CD4-positive, alpha-beta T cell (primary cell): ENCODE measurements at regions not wholly inside any gene's neighbourhood (a gene's known extent, or its start where the extent isn't known, plus 50 kb on each side); places are given as distances from the start of the nearest gene placed in this dataset.

ENCODE experiments used
- ATAC-seq: fragments of 200-7000 bp; cut with Tn5 transposase; one replicate; pipeline ENCODE4 v1.10.0; 2022; ENCODE audit warnings: mild to moderate bottlenecking; ENCODE audit not compliant: poor library complexity
- CTCF ChIA-PET: fragments of 350-600 bp; sonication (Branson Sonifier 250); formaldehyde crosslinking; loops from one replicate; lab custom pipeline; 2021; ENCODE audit warnings: antibody characterized with exemption, inconsistent platforms; lab: Charles Lee
- POLR2A ChIA-PET: fragments of 350-600 bp; sonication (Branson Sonifier 250); formaldehyde crosslinking; loops from one replicate; lab custom pipeline; 2021; ENCODE audit warnings: antibody characterized with exemption, inconsistent platforms; lab: Charles Lee
- DNase-seq, 14 experiments: peaks; one replicate each; pipeline ENCODE4 v3.0.0-alpha.2; 2013 to 2020; ENCODE audit warnings: mixed read lengths in 2 of 14
- H3K27ac ChIP-seq, 2 donors: one replicate each; pipeline versions ENCODE4 v1.5.1 to v1.7.0; 2013; ENCODE audit warnings: low read length in 2 of 2, low read depth in 1 of 2, mild to moderate bottlenecking in 1 of 2
- H3K27me3 ChIP-seq, 2 experiments: 1 replicate in 1 of 2; 2 replicates in 1 of 2; pipeline versions ENCODE4 v1.6.1 to v1.7.0; 2013; ENCODE audit warnings: low read length in 2 of 2, control low read depth in 1 of 2, mild to moderate bottlenecking in 1 of 2, moderate library complexity in 1 of 2; ENCODE audit not compliant: insufficient read depth in 2 of 2, control insufficient read depth in 1 of 2
- H3K36me3 ChIP-seq: one replicate; pipeline ENCODE4 v1.6.1; 2013; ENCODE audit warnings: low read length, control low read depth; ENCODE audit not compliant: insufficient read depth
- H3K4me1 ChIP-seq: one replicate; pipeline ENCODE4 v1.6.1; 2013; ENCODE audit warnings: low read length, control low read depth; ENCODE audit not compliant: insufficient read depth
- H3K4me3 ChIP-seq: one replicate; pipeline ENCODE4 v1.5.1; 2013; ENCODE audit warnings: mild to moderate bottlenecking, low read length, moderate library complexity
- H3K9me3 ChIP-seq, 2 experiments: 1 replicate in 1 of 2; 2 replicates in 1 of 2; pipeline versions ENCODE4 v1.6.1 to v1.7.0; 2013; ENCODE audit warnings: low read length in 2 of 2, mild to moderate bottlenecking in 2 of 2, control low read depth in 1 of 2, moderate library complexity in 1 of 2; ENCODE audit not compliant: control insufficient read depth in 1 of 2, insufficient read depth in 1 of 2
- H3K27ac Mint-ChIP-seq: one replicate; pipeline ENCODE4 v1.8.0; 2020; ENCODE audit warnings: mixed read lengths
- H3K27me3 Mint-ChIP-seq: one replicate; pipeline ENCODE4 v1.8.0; 2021; ENCODE audit warnings: mixed read lengths
- H3K36me3 Mint-ChIP-seq: one replicate; pipeline ENCODE4 v1.8.0; 2021; ENCODE audit warnings: low read depth, mixed read lengths
- H3K4me1 Mint-ChIP-seq: one replicate; pipeline ENCODE4 v1.8.0; 2021; ENCODE audit warnings: low read depth, mixed read lengths
- H3K4me3 Mint-ChIP-seq: one replicate; pipeline ENCODE4 v1.8.0; 2020; ENCODE audit warnings: mild to moderate bottlenecking, mixed read lengths
- H3K9me3 Mint-ChIP-seq: one replicate; pipeline ENCODE4 v1.8.0; 2020; ENCODE audit warnings: mixed read lengths
- intact Hi-C, 2 experiments: fragments of 100-400 bp; cut with DNase I in 1 of 2; cut with micrococcal nuclease in 1 of 2; formaldehyde crosslinking; loops; one replicate each; pipeline versions ENCODE4 v1.15.1 to v1.9.0; 2023 to 2025; cut with DNase I, micrococcal nuclease
- TF ChIP-seq, protein P1 (sequence below): fragments of 200-600 bp; IDR thresholded peaks from one replicate; pipeline ENCODE4 v1.8.0; 2022; ENCODE audit warnings: antibody characterized with exemption, mild to moderate bottlenecking

DNA sequence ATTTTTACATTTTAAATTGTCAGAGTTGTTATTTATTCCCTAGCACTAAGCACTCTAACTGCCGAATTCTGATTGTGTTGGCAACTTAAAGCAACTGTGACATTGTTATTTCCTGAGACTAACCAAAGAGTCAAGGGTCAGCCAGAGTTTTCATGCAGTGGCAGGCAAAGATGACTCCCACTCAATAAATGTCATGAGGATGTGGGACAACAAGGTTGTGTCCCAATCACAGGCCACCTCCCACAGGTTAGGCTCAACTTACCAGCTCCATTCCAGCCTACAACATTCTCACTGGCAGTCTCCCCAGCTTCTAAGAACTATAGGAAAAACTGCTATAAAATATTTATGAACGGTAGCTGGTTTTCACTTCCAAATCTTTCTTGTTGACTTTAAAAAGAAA, 80.1 kb downstream of the RSL24D1 start:
- Mint-ChIP-seq H3K4me1 (no peaks in the 10 kb centered on the region), H3K27me3 (no peaks in the 10 kb centered on the region), H3K9me3 (no peaks in the 10 kb centered on the region), H3K36me3 (no peaks in the 10 kb centered on the region), H3K4me3 (no peak overlapping the region), H3K27ac (no peak overlapping the region)
- ChIA-PET CTCF (no interaction called here), POLR2A (no interaction called here)
- TF ChIP-seq, protein P1, sequence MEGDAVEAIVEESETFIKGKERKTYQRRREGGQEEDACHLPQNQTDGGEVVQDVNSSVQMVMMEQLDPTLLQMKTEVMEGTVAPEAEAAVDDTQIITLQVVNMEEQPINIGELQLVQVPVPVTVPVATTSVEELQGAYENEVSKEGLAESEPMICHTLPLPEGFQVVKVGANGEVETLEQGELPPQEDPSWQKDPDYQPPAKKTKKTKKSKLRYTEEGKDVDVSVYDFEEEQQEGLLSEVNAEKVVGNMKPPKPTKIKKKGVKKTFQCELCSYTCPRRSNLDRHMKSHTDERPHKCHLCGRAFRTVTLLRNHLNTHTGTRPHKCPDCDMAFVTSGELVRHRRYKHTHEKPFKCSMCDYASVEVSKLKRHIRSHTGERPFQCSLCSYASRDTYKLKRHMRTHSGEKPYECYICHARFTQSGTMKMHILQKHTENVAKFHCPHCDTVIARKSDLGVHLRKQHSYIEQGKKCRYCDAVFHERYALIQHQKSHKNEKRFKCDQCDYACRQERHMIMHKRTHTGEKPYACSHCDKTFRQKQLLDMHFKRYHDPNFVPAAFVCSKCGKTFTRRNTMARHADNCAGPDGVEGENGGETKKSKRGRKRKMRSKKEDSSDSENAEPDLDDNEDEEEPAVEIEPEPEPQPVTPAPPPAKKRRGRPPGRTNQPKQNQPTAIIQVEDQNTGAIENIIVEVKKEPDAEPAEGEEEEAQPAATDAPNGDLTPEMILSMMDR, result no peak
- Histone ChIP-seq H3K9me3 (no peaks in the 10 kb centered on the region), H3K4me3 (no peak overlapping the region), H3K27me3 (peaks cover 0 to 2% of the 10 kb centered on the region in 2 experiments), H3K27ac (no peak overlapping the region), H3K36me3 (no peaks in the 10 kb centered on the region), H3K4me1 (no peaks in the 10 kb centered on the region)
- intact Hi-C loops, result no loop called here
- no peak for DNase-seq
- no peak for ATAC-seq

DNA sequence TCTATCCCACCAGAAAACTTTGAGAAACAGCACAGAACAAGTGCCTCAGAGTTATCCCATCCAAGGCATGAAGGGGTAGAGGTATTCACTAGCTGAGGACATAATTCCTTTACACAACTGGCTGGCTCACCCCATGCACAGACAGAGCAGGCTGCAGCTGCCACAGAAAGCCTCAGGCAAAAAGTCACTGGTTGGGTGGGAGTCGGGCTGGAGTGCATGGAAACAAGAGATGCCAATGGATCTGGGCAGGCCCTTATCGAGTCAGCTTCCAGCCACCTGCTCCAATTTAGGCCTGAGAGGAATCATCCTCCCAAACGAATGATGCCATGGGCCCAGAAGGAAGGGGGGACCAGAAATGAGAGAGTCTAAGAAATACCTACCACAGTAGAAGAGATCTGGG, 83.0 kb downstream of the RSL24D1 start:
- Histone ChIP-seq H3K9me3 (no peaks in the 10 kb centered on the region), H3K36me3 (no peaks in the 10 kb centered on the region), H3K4me1 (no peaks in the 10 kb centered on the region), H3K4me3 (no peak overlapping the region), H3K27me3 (peaks cover 0 to 2% of the 10 kb centered on the region in 2 experiments), H3K27ac (no peak overlapping the region)
- Mint-ChIP-seq H3K4me3 (no peak overlapping the region), H3K36me3 (no peaks in the 10 kb centered on the region), H3K27ac (no peak overlapping the region), H3K9me3 (no peaks in the 10 kb centered on the region), H3K27me3 (peaks cover 6% of the 10 kb centered on the region), H3K4me1 (no peaks in the 10 kb centered on the region)
- TF ChIP-seq, protein P1, result no peak
- CTCF ChIA-PET, result no interaction called here
- POLR2A ChIA-PET, result no interaction called here
- intact Hi-C loops, result no loop called here
- ATAC-seq (no peak), DNase-seq (no peak)

DNA sequence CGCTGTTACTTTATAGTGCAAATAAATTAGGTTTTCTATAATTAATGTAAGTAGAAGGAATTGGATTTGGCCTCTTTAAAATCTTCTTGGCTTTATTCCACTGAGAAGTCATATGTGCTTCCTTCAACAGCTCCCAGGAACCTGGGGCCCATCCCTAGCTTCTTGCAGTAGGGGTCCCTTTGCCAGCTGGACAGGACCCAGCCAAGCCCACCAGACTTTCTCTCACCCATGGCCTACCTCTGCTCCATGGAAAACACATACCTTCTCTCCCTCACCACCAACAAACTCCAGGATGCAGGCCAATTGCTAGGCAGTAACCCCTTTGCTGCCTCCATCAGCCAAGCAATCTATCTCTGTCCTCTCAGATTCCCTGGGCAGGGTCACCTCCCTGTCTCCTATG, 84.0 kb downstream of the RSL24D1 start:
- no peaks in the 10 kb centered on the region for H3K4me1 ChIP-seq
- no peak overlapping the region for H3K27ac Mint-ChIP-seq
- H3K9me3 ChIP-seq, result no peaks in the 10 kb centered on the region
- no peaks in the 10 kb centered on the region for H3K36me3 ChIP-seq
- no peaks in the 10 kb centered on the region for H3K9me3 Mint-ChIP-seq
- no peak for ATAC-seq
- ChIA-PET CTCF (no interaction called here), POLR2A (no interaction called here)
- TF ChIP-seq, protein P1, result no peak
- DNase-seq, result no peak
- no peaks in the 10 kb centered on the region for H3K4me1 Mint-ChIP-seq
- intact Hi-C loops, result no loop called here
- H3K4me3 ChIP-seq, result no peak overlapping the region
- H3K4me3 Mint-ChIP-seq, result no peak overlapping the region
- peaks cover 0 to 2% of the 10 kb centered on the region in 2 experiments for H3K27me3 ChIP-seq
- no peak overlapping the region for H3K27ac ChIP-seq
- H3K27me3 Mint-ChIP-seq, result peaks cover 6% of the 10 kb centered on the region
- no peaks in the 10 kb centered on the region for H3K36me3 Mint-ChIP-seq
